AG10803 (cell line): ENCODE measurements at regions not wholly inside any gene's neighbourhood (a gene's known extent, or its start where the extent isn't known, plus 50 kb on each side); places are given as distances from the start of the nearest gene placed in this dataset.

Experiments
- DNase-seq: peaks from one replicate; pipeline ENCODE4 v3.0.0; 2010; ENCODE audit warnings: low read depth
- H3K4me3 ChIP-seq: 2 replicates; pipeline ENCODE4 v1.5.1; 2011; ENCODE audit warnings: mild to moderate bottlenecking, low read length, control low read depth
- CTCF ChIP-seq: conservative IDR thresholded peaks from 2 replicates; pipeline ENCODE4 v1.5.1; 2011; ENCODE audit warnings: mild to moderate bottlenecking, low read length, control low read depth, inconsistent platforms

GRCh38 chr1:88080875-88081274 lies 603.2 kb upstream of the PKN2 start:
- H3K4me3 ChIP-seq: no peak overlapping the region
- TF ChIP-seq CTCF: no peak
- no peak for DNase-seq

GRCh38 chr1:88088481-88088880 lies 595.6 kb upstream of the PKN2 start:
- TF ChIP-seq CTCF: no peak
- no peak overlapping the region for H3K4me3 ChIP-seq
- no peak for DNase-seq

GRCh38 chr1:88089961-88090360 lies 594.1 kb upstream of the PKN2 start:
- no peak for DNase-seq
- H3K4me3 ChIP-seq: no peak overlapping the region
- TF ChIP-seq CTCF: no peak

GRCh38 chr1:88098881-88099280 lies 585.2 kb upstream of the PKN2 start:
- DNase-seq: no peak
- no peak overlapping the region for H3K4me3 ChIP-seq
- TF ChIP-seq CTCF: no peak

GRCh38 chr1:88101041-88101440 lies 583.0 kb upstream of the PKN2 start:
- no peak for TF ChIP-seq CTCF

GRCh38 chr1:88104236-88104635 lies 579.8 kb upstream of the PKN2 start:
- no peak overlapping the region for H3K4me3 ChIP-seq
- DNase-seq: peak; percentile 20
- no peak for TF ChIP-seq CTCF

More at GRCh38 chr1:88101041-88101440, 583.0 kb upstream of the PKN2 start:
- no peak for DNase-seq
- no peak overlapping the region for H3K4me3 ChIP-seq

GRCh38 chr1:88104886-88105285 lies 579.2 kb upstream of the PKN2 start:
- no peak for TF ChIP-seq CTCF
- no peak overlapping the region for H3K4me3 ChIP-seq
- no peak for DNase-seq
